Suprapubic skin (tissue), 4 donors: ENCODE measurements at regions not wholly inside any gene's neighbourhood (a gene's known extent, or its start where the extent isn't known, plus 50 kb on each side); places are given as distances from the start of the nearest gene placed in this dataset.

Source experiments
- DNase-seq, 2 donors: peaks; one replicate each; pipeline ENCODE4 v3.0.0-alpha.2; 2019; ENCODE audit warnings: low spot score in 2 of 2
- H3K27ac ChIP-seq: fragments of 200-600 bp; sonication (generic); one replicate; pipeline ENCODE4 v1.5.1; 2019
- H3K27me3 ChIP-seq: fragments of 200-600 bp; sonication (generic); one replicate; pipeline ENCODE4 v1.5.1; 2019
- H3K36me3 ChIP-seq: fragments of 200-600 bp; sonication (generic); one replicate; pipeline ENCODE4 v1.5.1; 2019
- H3K4me1 ChIP-seq: fragments of 200-600 bp; sonication (generic); one replicate; pipeline ENCODE4 v1.5.1; 2019
- H3K4me3 ChIP-seq: fragments of 200-600 bp; sonication (generic); one replicate; pipeline ENCODE4 v1.5.1; 2019; ENCODE audit warnings: mild to moderate bottlenecking
- H3K9me3 ChIP-seq: fragments of 200-600 bp; sonication (generic); one replicate; pipeline ENCODE4 v1.5.1; 2019
- CTCF ChIP-seq, 2 donors: fragments of 200-600 bp in 1 of 2; fragments of 450-650 bp in 1 of 2; sonication (generic) in 1 of 2; IDR thresholded peaks; one replicate each; pipeline ENCODE4 v1.5.1; 2016 to 2019; ENCODE audit warnings: antibody characterized with exemption in 2 of 2, mild to moderate bottlenecking in 1 of 2, moderate library complexity in 1 of 2
- EP300 ChIP-seq: sonication (generic); formaldehyde crosslinking; IDR thresholded peaks from one replicate; pipeline ENCODE4 v1.6.1; 2017; ENCODE audit warnings: antibody characterized with exemption
- POLR2A ChIP-seq, 2 donors: fragments of 450-650 bp; IDR thresholded peaks; one replicate each; pipeline ENCODE4 v1.6.1; 2017; ENCODE audit warnings: antibody characterized with exemption in 2 of 2, mild to moderate bottlenecking in 2 of 2, moderate library complexity in 2 of 2
- POLR2AphosphoS5 ChIP-seq, 3 donors: sonication (generic); formaldehyde crosslinking; IDR thresholded peaks; one replicate each; pipeline ENCODE4 v1.6.1; 2017; ENCODE audit warnings: antibody characterized with exemption in 3 of 3
- WGBS: methylation state at CpG from one replicate; pipeline ENCODE4 v1.1.5; 2018; 5-methylcytosine and 5-hydroxymethylcytosine counted together

DNA sequence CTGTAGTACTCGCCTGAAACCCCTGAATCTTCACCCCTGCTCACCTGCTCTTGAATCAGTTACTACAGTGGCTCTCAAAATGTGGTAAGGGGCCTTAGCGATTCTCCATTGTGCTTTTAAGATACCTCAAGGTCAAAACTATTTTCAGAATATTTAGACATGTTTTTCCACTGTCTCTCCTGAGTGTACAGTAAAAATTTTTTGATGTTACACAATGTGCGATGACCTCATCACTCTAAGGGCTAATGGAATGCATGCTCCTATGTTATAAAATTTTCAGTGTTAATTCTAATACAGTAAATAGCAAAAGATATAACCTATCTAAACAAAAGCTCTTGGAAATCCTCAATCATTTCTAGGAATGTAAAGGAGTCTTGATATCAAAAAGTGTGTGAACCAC lies 336.9 kb upstream of the PKDCC start:
- H3K27ac ChIP-seq: no peak overlapping the region
- WGBS: 91% methylated on average over 3 of the region's 3 CpGs

DNA sequence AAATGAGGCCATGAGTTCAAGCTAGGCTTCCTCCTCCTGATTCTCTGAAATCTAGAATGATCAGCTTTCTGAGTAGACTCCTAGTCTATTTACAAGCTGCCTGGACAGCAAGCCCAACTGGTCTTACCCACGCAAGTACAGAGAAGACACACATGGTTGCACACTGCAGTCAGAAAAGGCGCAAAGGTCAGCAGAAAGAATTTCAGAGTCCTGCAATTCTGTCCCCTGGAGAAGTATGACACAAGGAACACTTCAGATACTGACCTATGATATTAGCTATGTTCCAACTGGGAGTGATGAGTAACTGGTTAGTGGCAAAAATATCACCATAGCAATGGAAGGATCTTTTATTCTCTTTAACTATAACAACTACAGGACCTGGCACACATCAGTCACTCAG lies 336.1 kb upstream of the PKDCC start:
- H3K4me1 ChIP-seq: no peaks in the 10 kb centered on the region
- H3K4me3 ChIP-seq: no peak overlapping the region
- no peaks in the 10 kb centered on the region for H3K27me3 ChIP-seq
- 96% methylated on average over 2 of the region's 2 CpGs for WGBS
- H3K27ac ChIP-seq: no peak overlapping the region
- H3K36me3 ChIP-seq: no peaks in the 10 kb centered on the region
- DNase-seq: no peak
- TF ChIP-seq EP300: no peak
- no peak for TF ChIP-seq CTCF (IDR thresholded peaks at IDR 0.05)
- no peak for TF ChIP-seq POLR2A (IDR thresholded peaks at IDR 0.05)
- no peak for TF ChIP-seq POLR2AphosphoS5 (IDR thresholded peaks at IDR 0.05)
- no peaks in the 10 kb centered on the region for H3K9me3 ChIP-seq

More for the DNA sequence above, 336.9 kb upstream of the PKDCC start:
- Histone ChIP-seq H3K4me3 (no peak overlapping the region), H3K27me3 (no peaks in the 10 kb centered on the region), H3K9me3 (no peaks in the 10 kb centered on the region), H3K36me3 (no peaks in the 10 kb centered on the region), H3K4me1 (no peaks in the 10 kb centered on the region)
- TF ChIP-seq POLR2A (IDR thresholded peaks at IDR 0.05): no peak
- no peak for TF ChIP-seq POLR2AphosphoS5 (IDR thresholded peaks at IDR 0.05)
- no peak for TF ChIP-seq CTCF (IDR thresholded peaks at IDR 0.05)
- no peak for TF ChIP-seq EP300
- DNase-seq: no peak

GRCh38 chr2:41716497-41716896 lies 331.3 kb upstream of the PKDCC start:
- Histone ChIP-seq H3K4me3 (no peak overlapping the region), H3K9me3 (no peaks in the 10 kb centered on the region), H3K27me3 (no peaks in the 10 kb centered on the region), H3K4me1 (peaks cover 17% of the 10 kb centered on the region), H3K36me3 (no peaks in the 10 kb centered on the region), H3K27ac (no peak overlapping the region)
- DNase-seq: no peak
- 66% methylated on average over 5 of the region's 5 CpGs for WGBS
- no peak for TF ChIP-seq EP300
- no peak for TF ChIP-seq POLR2AphosphoS5 (IDR thresholded peaks at IDR 0.05)
- no peak for TF ChIP-seq POLR2A (IDR thresholded peaks at IDR 0.05)
- TF ChIP-seq CTCF (IDR thresholded peaks at IDR 0.05): no peak

- H3K9me3 ChIP-seq: no peaks in the 10 kb centered on the region
- TF ChIP-seq POLR2AphosphoS5 (IDR thresholded peaks at IDR 0.05) (no peak), CTCF (IDR thresholded peaks at IDR 0.05) (no peak), EP300 (no peak), POLR2A (IDR thresholded peaks at IDR 0.05) (no peak)
- H3K4me3 ChIP-seq: no peak overlapping the region
- H3K36me3 ChIP-seq: no peaks in the 10 kb centered on the region
- DNase-seq: no peak
- peaks cover 20% of the 10 kb centered on the region for H3K4me1 ChIP-seq
- 51% methylated on average over 1 of the region's 1 CpG for WGBS
- no peak overlapping the region for H3K27ac ChIP-seq
- H3K27me3 ChIP-seq: no peaks in the 10 kb centered on the region
Observed at GRCh38 chr2:41717839-41718238, 330.0 kb upstream of the PKDCC start.

- H3K4me1 ChIP-seq: peaks cover 24% of the 10 kb centered on the region
- no peaks in the 10 kb centered on the region for H3K9me3 ChIP-seq
- H3K36me3 ChIP-seq: no peaks in the 10 kb centered on the region
- H3K27me3 ChIP-seq: no peaks in the 10 kb centered on the region
- H3K27ac ChIP-seq: no peak overlapping the region
- TF ChIP-seq POLR2AphosphoS5 (IDR thresholded peaks at IDR 0.05) (no peak), CTCF (IDR thresholded peaks at IDR 0.05) (no peak), POLR2A (IDR thresholded peaks at IDR 0.05) (no peak), EP300 (no peak)
- WGBS: 71% methylated on average over 1 of the region's 1 CpG
- DNase-seq: no peak
- H3K4me3 ChIP-seq: no peak overlapping the region
Observed at GRCh38 chr2:41718705-41719104, 329.1 kb upstream of the PKDCC start.
